ENCODE measurements at regions not wholly inside any gene's neighbourhood (a gene's known extent, or its start where the extent isn't known, plus 50 kb on each side); places are given as distances from the start of the nearest gene placed in this dataset.

- no peak for TF ChIP-seq TAF1 (IDR thresholded peaks at IDR 0.05; ENCODE audit: borderline replicate concordance, low read depth, low read length)
- no peak for TF ChIP-seq PAX8 (IDR thresholded peaks at IDR 0.05)
- TF ChIP-seq TCF3 (IDR thresholded peaks at IDR 0.05; ENCODE audit: borderline replicate concordance, insufficient read depth, low read depth, low read length) = no peak
Measured at GRCh38 chr6:19299129-19299528, 538.0 kb upstream of the ID4 start (continued).

- no TSS peak for BruUV-seq (replicated peaks)
- CTCF ChIA-PET = no interaction called here
Measured at GRCh38 chr6:19301980-19302379, 535.2 kb upstream of the ID4 start.

More at GRCh38 chr6:19301980-19302379, 535.2 kb upstream of the ID4 start:
- no peaks in the 10 kb centered on the region for H3K4me1 ChIP-seq (ENCODE audit: control insufficient read depth, insufficient read depth, low read length)
- H3K4me2 ChIP-seq (ENCODE audit: control insufficient read depth, insufficient read depth) = no peak overlapping the region
- SMC1A ChIA-PET (ENCODE audit: uncharacterized antibody, unreplicated experiment) = no interaction called here
- H3K79me2 ChIP-seq (ENCODE audit: control insufficient read depth, insufficient read depth, low read length) = no peaks in the 10 kb centered on the region
- no peaks in the 10 kb centered on the region for H4K20me1 ChIP-seq (ENCODE audit: control insufficient read depth, insufficient read depth)
- H3K9me3 ChIP-seq (replicated peaks; ENCODE audit: control insufficient read depth, insufficient read depth, low read length) = no peaks in the 10 kb centered on the region
- H3K36me3 ChIP-seq (ENCODE audit: control insufficient read depth in 2 of 2, insufficient read depth in 2 of 2, low read length in 1 of 2) = no peaks in the 10 kb centered on the region
- WGBS (ENCODE audit: insufficient coverage, insufficient replicate concordance, low lambda C conversion rate, missing lambda C conversion rate) = 0% methylated on average over 2 of the region's 2 CpGs
- H2AFZ ChIP-seq (ENCODE audit: control insufficient read depth, low read depth, low read length) = no peak overlapping the region
- RAD21 ChIA-PET (ENCODE audit: unreplicated experiment) = no interaction called here
- TF ChIP-seq E2F4 (IDR thresholded peaks at IDR 0.05; ENCODE audit: low read depth, low read length) (no peak), POU2F2 (IDR thresholded peaks at IDR 0.05; ENCODE audit: borderline replicate concordance, low read depth, low read length) (no peak), JUNB (IDR thresholded peaks at IDR 0.05) (no peak), SMC3 (IDR thresholded peaks at IDR 0.05; ENCODE audit: borderline replicate concordance, low read length) (no peak)
- no peak for DNase-seq (ENCODE audit: low read depth, low spot score)
- H3K4me3 ChIP-seq = no peak overlapping the region
- intact Hi-C loops (cut with micrococcal nuclease; ENCODE audit: unreplicated experiment) (no loop called here), in situ Hi-C loops (cut with MboI) (no loop called here)
- POLR2A ChIA-PET = no interaction called here
- H3K27ac ChIP-seq (ENCODE audit: control insufficient read depth, insufficient read depth) = no peak overlapping the region
- ATAC-seq = no peak
- no peak for FAIRE-seq
- no peaks in the 10 kb centered on the region for H3K27me3 ChIP-seq (replicated peaks in 1 of 2; ENCODE audit: control insufficient read depth in 2 of 2, insufficient read depth in 2 of 2, low read length in 1 of 2)
- H3K9ac ChIP-seq (ENCODE audit: control insufficient read depth, insufficient read depth, low read length) = no peak overlapping the region

Measured in GM12878 (cell line).